OCI-LY7 (cell line): ENCODE measurements at regions not wholly inside any gene's neighbourhood (a gene's known extent, or its start where the extent isn't known, plus 50 kb on each side); places are given as distances from the start of the nearest gene placed in this dataset.
"Not testable (repeated sequence)": the region's sequence is repeated elsewhere in the genome, so short reads cannot be mapped to it uniquely, and the experiment has no call there.

Source experiments
- CTCF ChIP-seq: fragments of 200-600 bp; sonication (generic); conservative IDR thresholded peaks from 2 replicates; pipeline ENCODE4 v1.5.1; 2014; ENCODE audit warnings: mild to moderate bottlenecking, antibody characterized with exemption, low read length, moderate library complexity, mixed read lengths
- EZH2phosphoT487 ChIP-seq: fragments of 200-600 bp; sonication (generic); IDR thresholded peaks from 2 replicates; pipeline ENCODE4 v1.6.1; 2018; ENCODE audit warnings: low read depth, borderline replicate concordance, mild to moderate bottlenecking, mixed run types, antibody characterized with exemption, low read length, moderate library complexity, mixed read lengths

- not testable (repeated sequence) for TF ChIP-seq CTCF, EZH2phosphoT487
Observed at GRCh38 chr2:105477050-105477620, 78.3 kb upstream of the FHL2 start.
